Mucosa of gallbladder (tissue), 1 donor: ENCODE measurements at regions not wholly inside any gene's neighbourhood (a gene's known extent, or its start where the extent isn't known, plus 50 kb on each side); places are given as distances from the start of the nearest gene placed in this dataset.
"Not testable (repeated sequence)": the region's sequence is repeated elsewhere in the genome, so short reads cannot be mapped to it uniquely, and the experiment has no call there.

Source experiments
- DNase-seq: peaks from one replicate; pipeline ENCODE4 v3.0.0-alpha.2; 2020; ENCODE audit warnings: low spot score
- donor health status: DM: no; HTN: no; CAD: no.

GRCh38 chr1:96183485-96183884 lies 538.1 kb upstream of the PTBP2 start:
- no peak for DNase-seq

- DNase-seq, result no peak
Observed at GRCh38 chr1:96183928-96184327, 537.7 kb upstream of the PTBP2 start.

DNA sequence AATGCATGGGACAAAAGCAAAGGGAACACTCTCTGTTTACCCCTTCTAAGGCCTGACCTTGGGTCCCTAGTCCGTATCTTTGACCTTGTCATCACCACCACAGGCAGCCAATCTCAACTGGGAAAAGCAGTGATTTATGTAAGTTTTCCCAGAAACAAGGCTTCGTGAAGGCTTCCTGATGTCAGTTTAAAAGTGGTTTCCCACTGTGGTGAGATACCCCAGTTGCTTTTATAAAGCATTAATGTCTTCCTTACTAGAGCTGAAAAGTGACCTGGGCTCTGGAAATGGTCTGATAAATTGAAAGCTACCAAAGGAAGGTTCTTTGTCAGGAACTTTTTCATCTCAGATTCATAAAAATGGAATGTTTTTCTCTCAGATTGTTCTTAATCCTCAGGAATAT lies 536.4 kb upstream of the PTBP2 start:
- no peak for DNase-seq

DNA sequence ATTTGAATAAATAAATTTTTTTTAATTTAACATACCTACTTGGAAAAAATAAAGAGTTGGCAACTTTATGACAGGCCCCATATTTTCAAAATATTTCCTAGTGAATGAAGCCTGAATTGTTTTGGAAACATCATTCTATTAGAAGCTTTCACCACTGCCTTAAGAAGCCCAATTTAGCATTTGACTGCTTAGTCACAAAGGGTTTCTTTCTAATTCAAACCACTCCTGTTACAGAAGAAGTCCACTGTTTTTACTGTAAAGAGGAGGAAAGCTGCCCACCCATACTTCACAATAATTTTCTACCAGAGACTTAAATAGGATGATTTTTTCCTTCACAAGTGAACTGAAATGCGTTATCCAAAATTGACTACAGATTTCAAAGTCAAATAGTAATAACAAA lies 534.6 kb upstream of the PTBP2 start:
- DNase-seq, result no peak

DNA sequence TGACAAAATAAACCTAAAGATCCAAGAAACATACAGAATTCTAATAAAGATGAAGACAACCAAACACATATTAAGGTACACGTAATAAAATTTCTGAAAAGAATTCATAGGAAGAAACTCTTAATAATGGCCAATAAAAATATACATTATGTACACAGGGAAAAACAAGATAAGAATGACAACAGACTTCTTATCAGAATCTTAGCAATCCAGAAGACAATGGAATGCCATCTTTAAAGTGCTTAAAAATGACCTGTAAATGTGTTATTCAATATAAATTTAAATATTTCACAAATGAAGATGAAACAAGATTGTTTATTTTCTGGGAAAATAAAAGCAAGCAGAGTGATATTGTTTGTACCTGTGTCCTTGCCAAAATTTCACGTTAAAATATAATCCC lies 530.4 kb upstream of the PTBP2 start:
- no peak for DNase-seq

DNA sequence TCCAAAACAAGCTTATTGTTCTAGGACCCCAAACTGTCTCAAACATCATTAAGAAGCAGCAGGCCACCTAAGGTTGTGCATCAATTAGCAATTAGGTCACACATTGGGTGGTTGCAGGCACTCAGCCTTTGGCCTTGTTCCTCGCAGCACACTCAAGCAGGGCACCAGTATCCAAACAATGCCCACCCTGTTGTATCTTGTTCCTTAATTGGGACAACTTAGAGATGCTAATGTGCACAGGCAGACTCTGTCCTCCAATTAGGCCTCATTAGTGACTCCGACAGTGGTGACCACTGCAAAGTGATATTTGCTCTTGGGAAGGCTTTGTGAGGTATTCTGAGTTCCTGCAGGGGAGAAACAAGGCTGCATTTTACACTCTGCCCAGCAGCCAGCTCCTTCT lies 515.1 kb upstream of the PTBP2 start:
- no peak for DNase-seq

GRCh38 chr1:96207936-96208335 lies 513.6 kb upstream of the PTBP2 start:
- no peak for DNase-seq

GRCh38 chr1:96208428-96208827 lies 513.2 kb upstream of the PTBP2 start:
- DNase-seq, result no peak

DNA sequence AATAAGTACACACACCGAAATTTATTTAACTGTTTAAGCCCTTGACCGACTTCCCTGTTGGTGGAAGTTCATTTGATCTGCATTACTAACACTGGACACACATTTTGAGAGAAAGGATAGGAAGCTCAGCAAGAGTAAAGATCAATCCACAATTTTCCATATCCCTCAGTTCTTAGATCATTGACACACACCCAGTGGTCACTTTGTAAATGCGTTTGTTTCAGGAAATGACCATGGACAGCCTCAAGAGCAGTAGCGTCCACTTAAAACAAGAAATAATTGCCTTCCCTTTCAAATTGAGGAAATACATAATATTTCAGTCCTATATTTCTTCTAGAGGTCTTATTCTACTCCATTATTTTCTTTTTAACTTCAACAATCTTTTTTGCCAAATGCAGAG lies 511.5 kb upstream of the PTBP2 start:
- no peak for DNase-seq

- DNase-seq, result no peak
Observed at GRCh38 chr1:96211202-96211601, 510.4 kb upstream of the PTBP2 start.

DNA sequence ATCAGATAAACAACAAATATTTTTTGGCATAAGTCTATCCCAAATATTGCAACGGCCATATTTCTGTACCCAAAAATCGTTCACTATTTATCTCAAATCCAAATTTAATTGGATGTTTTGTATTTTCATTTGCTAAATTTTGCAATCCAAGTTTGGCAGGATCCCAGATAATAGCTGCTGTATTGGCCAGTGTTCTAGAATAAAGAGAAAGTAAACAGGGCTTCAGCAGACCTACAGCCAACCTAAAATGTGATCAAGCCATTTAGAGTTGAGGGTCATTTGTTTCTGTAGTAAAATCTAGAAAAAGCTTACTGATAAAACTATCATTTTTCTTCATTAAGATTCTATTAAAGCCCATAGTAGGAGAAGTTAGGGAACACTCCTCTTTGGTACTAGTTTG lies 506.6 kb upstream of the PTBP2 start:
- no peak for DNase-seq

GRCh38 chr1:96220651-96221050 lies 500.9 kb upstream of the PTBP2 start:
- DNase-seq, result no peak

DNA sequence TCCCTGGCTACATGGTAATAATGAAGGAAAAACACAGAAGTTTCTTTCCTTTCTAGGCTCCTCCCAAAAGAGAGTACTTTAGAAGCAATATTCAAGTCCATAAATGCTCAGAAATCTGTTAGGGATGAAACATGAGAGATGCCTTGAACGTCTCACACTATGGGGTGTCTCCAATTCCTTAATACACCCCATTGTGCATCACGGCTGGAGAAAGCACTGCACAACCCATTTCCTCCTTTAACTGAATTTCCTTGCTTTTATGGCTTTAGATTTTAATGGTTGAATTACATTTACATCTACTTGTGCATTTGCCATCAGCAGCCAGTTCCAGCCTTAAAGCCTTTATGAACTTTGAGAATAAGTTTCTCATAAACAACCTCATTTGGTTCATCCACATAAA lies 498.9 kb upstream of the PTBP2 start:
- no peak for DNase-seq

- not testable (repeated sequence) for DNase-seq
Observed at GRCh38 chr1:96224229-96224628, 497.4 kb upstream of the PTBP2 start.

- DNase-seq, result no peak
Observed at GRCh38 chr1:96233422-96233821, 488.2 kb upstream of the PTBP2 start.

DNA sequence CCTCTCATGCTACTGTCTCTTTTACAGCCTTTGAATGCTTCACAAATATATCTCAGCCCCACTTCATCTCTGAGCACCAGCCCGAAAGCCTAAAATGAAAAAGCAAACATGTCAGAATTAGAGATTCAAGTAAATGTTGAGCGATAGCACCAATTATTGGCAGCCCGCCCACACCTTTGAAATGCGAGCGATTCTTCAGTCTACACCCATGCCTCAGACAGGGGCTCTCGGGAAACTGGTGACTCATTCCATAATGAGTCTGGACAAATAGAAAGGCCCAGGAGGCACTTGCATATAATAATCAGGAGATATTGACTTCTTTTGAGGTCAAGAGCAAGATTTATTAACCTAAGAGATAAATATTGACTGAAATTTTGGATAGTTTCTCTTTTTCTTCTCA lies 487.3 kb upstream of the PTBP2 start:
- DNase-seq, result peak; percentile 76

DNA sequence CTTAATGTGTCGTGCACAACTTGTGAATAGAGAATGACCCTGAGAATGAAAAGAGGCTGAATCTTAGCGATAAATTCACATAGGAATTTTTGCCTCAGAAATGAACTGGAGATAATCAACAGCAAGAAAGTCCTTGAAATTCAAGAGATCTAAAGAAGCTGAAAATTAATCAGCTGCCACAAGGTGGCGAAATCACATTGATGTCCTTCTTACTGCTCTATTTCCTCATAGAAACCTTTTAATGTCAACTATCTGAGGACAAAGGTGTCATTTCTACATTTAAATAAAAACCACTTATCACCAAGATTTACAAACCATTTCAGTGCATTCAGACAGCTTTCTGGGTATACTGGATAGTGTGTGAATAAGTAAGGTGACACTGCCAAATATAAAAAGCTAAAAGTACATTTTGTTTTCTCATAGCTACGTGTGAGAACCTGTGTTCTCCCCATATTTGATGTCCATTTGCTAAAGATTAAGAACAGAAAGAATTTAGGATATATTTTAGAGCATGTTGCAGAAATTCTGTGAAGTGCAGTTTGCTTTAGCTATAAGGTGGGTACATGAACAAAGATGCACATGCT lies 485.3 kb upstream of the PTBP2 start:
- peak; percentile 42 for DNase-seq

DNA sequence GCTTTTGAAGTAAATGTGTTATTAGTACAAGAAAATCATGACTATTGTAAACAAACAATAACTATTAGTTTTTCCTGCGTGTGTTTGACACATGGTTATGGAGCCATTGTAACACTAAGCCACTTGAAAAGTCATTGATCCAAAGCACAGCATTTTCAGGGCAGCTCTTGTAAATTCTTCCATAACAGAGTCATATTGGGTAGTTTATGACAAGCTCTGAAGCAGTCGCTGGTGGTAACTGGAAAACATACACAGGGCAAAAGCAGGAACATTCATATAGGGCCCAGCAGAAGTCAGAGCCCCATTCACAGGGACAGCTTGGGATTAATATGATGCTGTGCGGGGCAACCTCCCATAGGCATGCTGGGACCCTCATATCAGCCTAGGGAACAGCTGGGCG lies 483.2 kb upstream of the PTBP2 start:
- no peak for DNase-seq

GRCh38 chr1:96240438-96240837 lies 481.1 kb upstream of the PTBP2 start:
- DNase-seq, result no peak

DNA sequence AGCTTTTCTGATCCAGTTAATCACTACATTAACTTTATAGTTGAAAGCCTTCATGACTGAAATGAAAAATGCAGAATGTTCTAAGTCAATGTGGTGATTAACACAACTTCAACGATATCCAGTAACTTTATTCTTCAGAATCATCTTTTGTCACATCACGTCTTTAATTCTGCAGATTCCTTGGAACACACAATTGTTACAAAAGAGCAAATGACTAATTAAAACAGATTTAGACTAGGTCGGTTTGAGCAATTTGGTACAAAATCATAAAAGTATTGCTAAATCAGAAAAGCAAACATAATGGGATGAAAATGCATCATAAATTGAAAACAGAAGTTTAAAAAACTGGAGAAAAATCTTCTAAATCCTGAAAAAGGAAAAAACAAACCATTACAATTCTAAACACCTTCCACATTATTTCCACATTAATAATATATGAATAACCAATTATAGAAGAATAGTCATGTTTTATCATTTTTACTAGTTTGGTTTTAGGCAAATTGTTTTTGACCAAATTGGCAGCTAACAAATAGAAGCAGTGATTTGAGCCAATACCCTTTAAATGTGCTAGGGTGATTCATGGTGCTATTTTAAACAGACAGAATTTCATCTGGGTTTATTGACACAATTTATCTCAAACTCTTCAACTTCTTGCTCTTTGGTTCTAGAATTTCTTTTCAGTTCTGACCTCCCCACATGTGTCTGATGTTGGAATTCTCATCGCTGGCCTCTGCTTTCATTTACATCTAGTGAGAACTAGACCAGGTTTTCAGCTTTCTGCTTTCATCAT lies 468.1 kb upstream of the PTBP2 start:
- no peak for DNase-seq

DNA sequence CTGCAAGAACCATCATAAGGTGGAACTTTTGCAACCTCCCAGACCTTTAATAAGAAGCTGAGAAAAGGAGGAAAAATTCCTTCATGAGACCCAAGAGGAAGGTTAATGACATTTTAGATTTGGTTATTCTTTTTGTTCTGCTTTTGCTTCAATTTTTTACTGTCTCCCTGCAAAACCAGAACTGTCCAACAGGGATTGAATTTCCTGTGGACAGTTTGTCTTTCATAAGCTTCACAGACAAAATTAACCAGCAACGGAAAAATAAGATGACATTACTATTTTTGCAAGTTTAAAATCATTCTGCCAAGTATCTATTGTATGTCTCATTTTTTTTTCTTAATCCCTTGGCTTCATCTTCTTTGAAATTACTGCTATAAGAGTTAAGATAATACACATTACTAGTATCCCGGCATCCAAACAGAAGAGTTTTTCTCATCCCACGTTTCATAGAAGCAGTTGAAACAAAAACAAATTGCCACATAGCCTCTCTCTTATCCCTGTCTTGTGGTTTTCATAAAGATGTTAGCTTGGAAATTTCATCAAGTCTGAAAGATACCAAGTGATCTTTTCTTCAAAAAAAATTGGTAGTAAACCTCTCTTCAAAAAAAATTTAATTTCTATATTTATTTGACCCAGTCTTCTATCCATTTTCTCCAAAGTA lies 465.3 kb upstream of the PTBP2 start:
- DNase-seq, result no peak

DNA sequence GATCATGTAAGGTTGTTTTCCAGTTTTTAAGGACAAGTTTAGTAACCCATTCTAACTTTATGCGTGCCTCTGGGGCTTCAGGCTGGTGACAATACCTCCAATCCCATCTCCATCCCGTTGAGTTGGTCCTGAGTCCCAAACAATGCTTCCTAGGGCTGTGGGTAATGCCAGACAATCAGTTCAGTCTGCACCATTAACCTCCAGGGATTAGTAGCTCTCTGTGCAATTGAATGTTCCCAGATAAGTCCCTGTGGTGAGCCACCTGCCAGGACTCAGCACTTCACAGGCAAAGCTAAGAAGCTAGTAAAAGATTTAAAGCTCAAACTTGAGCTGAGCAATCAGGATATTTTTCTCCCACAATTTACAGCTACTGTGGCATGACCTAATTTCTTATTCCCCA lies 462.2 kb upstream of the PTBP2 start:
- DNase-seq, result no peak

- no peak for DNase-seq
Observed at GRCh38 chr1:96281491-96281890, 440.1 kb upstream of the PTBP2 start.
